ENCODE measurements at regions not wholly inside any gene's neighbourhood (a gene's known extent, or its start where the extent isn't known, plus 50 kb on each side); places are given as distances from the start of the nearest gene placed in this dataset.

DNA sequence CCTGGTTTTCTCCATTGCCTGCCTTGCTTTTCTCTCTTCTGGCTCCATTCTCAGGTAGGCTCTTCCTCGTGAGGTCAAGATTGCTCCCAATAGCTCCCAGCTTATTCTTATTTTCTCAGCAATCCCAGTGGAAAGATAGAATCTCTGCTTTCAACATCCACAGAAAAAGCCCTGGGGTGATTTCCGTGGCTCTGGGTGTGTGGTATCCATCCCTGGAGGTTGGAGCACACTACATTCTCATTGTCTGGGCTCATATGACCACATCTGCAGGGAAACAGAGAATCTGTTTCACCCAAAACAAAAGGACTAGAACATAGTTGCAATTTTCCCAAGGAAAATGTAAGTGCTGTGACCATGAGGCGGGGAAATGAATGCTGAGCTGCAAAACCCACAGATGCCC is 236.0 kb downstream of the TENT4A start:
- ATAC-seq, result no peak
- TF ChIP-seq, protein P1, sequence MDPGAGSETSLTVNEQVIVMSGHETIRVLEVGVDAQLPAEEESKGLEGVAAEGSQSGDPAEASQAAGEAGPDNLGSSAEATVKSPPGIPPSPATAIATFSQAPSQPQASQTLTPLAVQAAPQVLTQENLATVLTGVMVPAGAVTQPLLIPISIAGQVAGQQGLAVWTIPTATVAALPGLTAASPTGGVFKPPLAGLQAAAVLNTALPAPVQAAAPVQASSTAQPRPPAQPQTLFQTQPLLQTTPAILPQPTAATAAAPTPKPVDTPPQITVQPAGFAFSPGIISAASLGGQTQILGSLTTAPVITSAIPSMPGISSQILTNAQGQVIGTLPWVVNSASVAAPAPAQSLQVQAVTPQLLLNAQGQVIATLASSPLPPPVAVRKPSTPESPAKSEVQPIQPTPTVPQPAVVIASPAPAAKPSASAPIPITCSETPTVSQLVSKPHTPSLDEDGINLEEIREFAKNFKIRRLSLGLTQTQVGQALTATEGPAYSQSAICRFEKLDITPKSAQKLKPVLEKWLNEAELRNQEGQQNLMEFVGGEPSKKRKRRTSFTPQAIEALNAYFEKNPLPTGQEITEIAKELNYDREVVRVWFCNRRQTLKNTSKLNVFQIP (CRISPR knock-in tag; IDR thresholded peaks at IDR 0.05; ENCODE audit: borderline replicate concordance, low read depth), result no peak
- no peak for TF ChIP-seq BACH2 (CRISPR knock-in tag; IDR thresholded peaks at IDR 0.05; ENCODE audit: borderline replicate concordance)
- TF ChIP-seq GLIS3 (CRISPR knock-in tag; IDR thresholded peaks at IDR 0.05), result no peak
- TF ChIP-seq ZC3H10 (CRISPR knock-in tag; IDR thresholded peaks at IDR 0.05), result no peak
- TF ChIP-seq ZFP3 (CRISPR knock-in tag; IDR thresholded peaks at IDR 0.05), result no peak
- no peak for TF ChIP-seq TOX (CRISPR knock-in tag; IDR thresholded peaks at IDR 0.05; ENCODE audit: borderline replicate concordance)
- no peak for TF ChIP-seq ZFP30 (CRISPR knock-in tag; IDR thresholded peaks at IDR 0.05)
- TF ChIP-seq TCF4 (CRISPR knock-in tag; IDR thresholded peaks at IDR 0.05; ENCODE audit: borderline replicate concordance), result no peak
- TF ChIP-seq ZNF8 (CRISPR knock-in tag; IDR thresholded peaks at IDR 0.05), result no peak
- TF ChIP-seq, protein P2, sequence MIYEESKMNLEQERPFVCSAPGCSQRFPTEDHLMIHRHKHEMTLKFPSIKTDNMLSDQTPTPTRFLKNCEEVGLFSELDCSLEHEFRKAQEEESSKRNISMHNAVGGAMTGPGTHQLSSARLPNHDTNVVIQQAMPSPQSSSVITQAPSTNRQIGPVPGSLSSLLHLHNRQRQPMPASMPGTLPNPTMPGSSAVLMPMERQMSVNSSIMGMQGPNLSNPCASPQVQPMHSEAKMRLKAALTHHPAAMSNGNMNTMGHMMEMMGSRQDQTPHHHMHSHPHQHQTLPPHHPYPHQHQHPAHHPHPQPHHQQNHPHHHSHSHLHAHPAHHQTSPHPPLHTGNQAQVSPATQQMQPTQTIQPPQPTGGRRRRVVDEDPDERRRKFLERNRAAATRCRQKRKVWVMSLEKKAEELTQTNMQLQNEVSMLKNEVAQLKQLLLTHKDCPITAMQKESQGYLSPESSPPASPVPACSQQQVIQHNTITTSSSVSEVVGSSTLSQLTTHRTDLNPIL (CRISPR knock-in tag; IDR thresholded peaks at IDR 0.05; ENCODE audit: low read depth), result no peak
- TF ChIP-seq RARB (CRISPR knock-in tag; IDR thresholded peaks at IDR 0.05), result no peak

- TF ChIP-seq, protein P3, sequence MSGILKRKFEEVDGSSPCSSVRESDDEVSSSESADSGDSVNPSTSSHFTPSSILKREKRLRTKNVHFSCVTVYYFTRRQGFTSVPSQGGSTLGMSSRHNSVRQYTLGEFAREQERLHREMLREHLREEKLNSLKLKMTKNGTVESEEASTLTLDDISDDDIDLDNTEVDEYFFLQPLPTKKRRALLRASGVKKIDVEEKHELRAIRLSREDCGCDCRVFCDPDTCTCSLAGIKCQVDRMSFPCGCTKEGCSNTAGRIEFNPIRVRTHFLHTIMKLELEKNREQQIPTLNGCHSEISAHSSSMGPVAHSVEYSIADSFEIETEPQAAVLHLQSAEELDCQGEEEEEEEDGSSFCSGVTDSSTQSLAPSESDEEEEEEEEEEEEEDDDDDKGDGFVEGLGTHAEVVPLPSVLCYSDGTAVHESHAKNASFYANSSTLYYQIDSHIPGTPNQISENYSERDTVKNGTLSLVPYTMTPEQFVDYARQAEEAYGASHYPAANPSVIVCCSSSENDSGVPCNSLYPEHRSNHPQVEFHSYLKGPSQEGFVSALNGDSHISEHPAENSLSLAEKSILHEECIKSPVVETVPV (CRISPR knock-in tag; IDR thresholded peaks at IDR 0.05), result no peak
- no peak for TF ChIP-seq CSDC2 (CRISPR knock-in tag; IDR thresholded peaks at IDR 0.05)
- TF ChIP-seq ESRRG (CRISPR knock-in tag; IDR thresholded peaks at IDR 0.05), result no peak
- TF ChIP-seq ZNF70 (CRISPR knock-in tag; IDR thresholded peaks at IDR 0.05), result no peak
- TF ChIP-seq RARB (CRISPR knock-in tag; IDR thresholded peaks at IDR 0.05), result no peak
- no peak for TF ChIP-seq OSR1 (CRISPR knock-in tag; IDR thresholded peaks at IDR 0.05)
- no peak for ATAC-seq
Measured at GRCh38 chr5:6950250-6950649, 237.0 kb downstream of the TENT4A start.

DNA sequence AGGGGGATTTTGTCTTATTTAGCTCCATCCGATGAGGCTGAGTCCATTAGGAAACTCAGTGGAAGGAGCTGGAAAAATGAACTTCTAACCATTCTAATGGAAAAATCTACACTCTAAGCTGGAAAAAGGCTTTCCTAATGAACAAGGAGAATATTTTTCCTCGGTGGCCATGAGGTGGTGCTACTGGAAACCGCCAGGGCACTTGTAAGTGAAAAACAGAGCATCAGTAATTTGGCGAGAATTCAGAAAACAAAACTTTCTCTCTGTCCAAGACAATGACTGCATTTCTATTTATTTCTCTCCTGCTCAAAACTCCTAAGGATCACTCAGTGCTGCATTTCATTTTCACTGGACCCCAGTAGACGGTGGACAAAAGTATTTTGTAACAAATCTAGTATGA is 237.6 kb downstream of the TENT4A start:
- no peak for ATAC-seq
- TF ChIP-seq ZNF70 (CRISPR knock-in tag; IDR thresholded peaks at IDR 0.05) (no peak), ZFP3 (CRISPR knock-in tag; IDR thresholded peaks at IDR 0.05) (no peak), ESRRG (CRISPR knock-in tag; IDR thresholded peaks at IDR 0.05) (no peak), PPARA (CRISPR knock-in tag; IDR thresholded peaks at IDR 0.05; ENCODE audit: borderline replicate concordance) (no peak), TCF4 (CRISPR knock-in tag; IDR thresholded peaks at IDR 0.05; ENCODE audit: borderline replicate concordance) (no peak), PATZ1 (CRISPR knock-in tag; IDR thresholded peaks at IDR 0.05; ENCODE audit: borderline replicate concordance) (no peak), TOX (CRISPR knock-in tag; IDR thresholded peaks at IDR 0.05; ENCODE audit: borderline replicate concordance) (no peak)

DNA sequence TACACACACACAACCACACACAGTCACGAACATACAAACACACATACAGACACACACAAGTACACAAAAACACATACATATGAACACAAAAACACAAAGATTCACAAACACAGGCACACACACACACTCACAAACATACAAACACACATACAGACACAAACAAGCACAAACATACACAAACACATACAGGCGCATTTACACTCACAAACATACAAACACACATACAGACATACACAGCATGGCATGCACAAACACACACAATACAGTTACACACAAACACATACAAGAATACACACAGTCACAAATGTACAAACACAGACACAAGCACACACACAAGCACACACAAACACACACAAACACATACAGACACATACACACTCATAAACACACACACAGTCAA is 247.9 kb downstream of the TENT4A start:
- TF ChIP-seq CSDC2 (CRISPR knock-in tag; IDR thresholded peaks at IDR 0.05), result no peak
- no peak for TF ChIP-seq OSR1 (CRISPR knock-in tag; IDR thresholded peaks at IDR 0.05)
- TF ChIP-seq SNAI2 (CRISPR knock-in tag; IDR thresholded peaks at IDR 0.05), result no peak
- TF ChIP-seq ZFP30 (CRISPR knock-in tag; IDR thresholded peaks at IDR 0.05), result no peak
- no peak for TF ChIP-seq TCF4 (CRISPR knock-in tag; IDR thresholded peaks at IDR 0.05; ENCODE audit: borderline replicate concordance)
- TF ChIP-seq ARNTL (CRISPR knock-in tag; IDR thresholded peaks at IDR 0.05; ENCODE audit: borderline replicate concordance, low read depth), result no peak
- TF ChIP-seq ESRRG (CRISPR knock-in tag; IDR thresholded peaks at IDR 0.05), result no peak
- TF ChIP-seq ZNF70 (CRISPR knock-in tag; IDR thresholded peaks at IDR 0.05), result no peak
- TF ChIP-seq PATZ1 (CRISPR knock-in tag; IDR thresholded peaks at IDR 0.05; ENCODE audit: borderline replicate concordance), result no peak
- no peak for TF ChIP-seq ZNF8 (CRISPR knock-in tag; IDR thresholded peaks at IDR 0.05)
- TF ChIP-seq ZNF565 (CRISPR knock-in tag; conservative IDR thresholded peaks at IDR 0.05; ENCODE audit: low read depth), result no peak
- TF ChIP-seq, protein P3 (CRISPR knock-in tag; IDR thresholded peaks at IDR 0.05), result no peak
- TF ChIP-seq ISL1 (CRISPR knock-in tag; IDR thresholded peaks at IDR 0.05), result no peak
- no peak for ATAC-seq
